T47D (cell line): ENCODE measurements at regions not wholly inside any gene's neighbourhood (a gene's known extent, or its start where the extent isn't known, plus 50 kb on each side); places are given as distances from the start of the nearest gene placed in this dataset.
"Not testable (repeated sequence)": the region's sequence is repeated elsewhere in the genome, so short reads cannot be mapped to it uniquely, and the experiment has no call there.

Experiments
- DNase-seq, 2 experiments: peaks; one replicate each; pipeline versions ENCODE4 v3.0.0 to v3.0.0-alpha.2; 2011 to 2012; ENCODE audit warnings: low read depth in 1 of 2, low spot score in 1 of 2
- JUND ChIP-seq: IDR thresholded peaks from 2 replicates; pipeline ENCODE4 v1.6.1; 2012; ENCODE audit warnings: low read depth
- in situ Hi-C: cut with HindIII; loops from 2 replicates; pipeline ENCODE4 v1.10.0; 2016; ENCODE audit warnings: low sequenced_read_pairs, low pct_unique_long_range_greater_than_20kb

GRCh38 chr5:78726571-78726970, 78.0 kb upstream of the LHFPL2 start:
- in situ Hi-C loops: no loop called here
- TF ChIP-seq JUND: no peak
- DNase-seq: no peak

GRCh38 chr5:78726003-78726402, 77.4 kb upstream of the LHFPL2 start:
- DNase-seq: no peak
- in situ Hi-C loops: no loop called here
- TF ChIP-seq JUND: no peak

GRCh38 chr5:78724061-78724460, 75.5 kb upstream of the LHFPL2 start:
- no peak for DNase-seq
- in situ Hi-C loops: no loop called here
- no peak for TF ChIP-seq JUND

- in situ Hi-C loops: no loop called here
- TF ChIP-seq JUND: no peak
- DNase-seq: peak in 1 of 2 experiments; percentile 15
These were observed 72.4 kb upstream of the LHFPL2 start for GRCh38 chr5:78720997-78721396.

- no peak for DNase-seq
- in situ Hi-C loops: no loop called here
- TF ChIP-seq JUND: no peak
These were observed 71.8 kb upstream of the LHFPL2 start for GRCh38 chr5:78720227-78720985.

- TF ChIP-seq JUND: no peak
- in situ Hi-C loops: no loop called here
- no peak for DNase-seq
These were observed 71.1 kb upstream of the LHFPL2 start for GRCh38 chr5:78719504-78720219.

- no peak for TF ChIP-seq JUND
- in situ Hi-C loops: no loop called here
- DNase-seq: no peak
These were observed 70.3 kb upstream of the LHFPL2 start for GRCh38 chr5:78718824-78719223.

- TF ChIP-seq JUND: no peak
- DNase-seq: no peak
- in situ Hi-C loops: no loop called here
These were observed 69.4 kb upstream of the LHFPL2 start for GRCh38 chr5:78717674-78718584.

GRCh38 chr5:78716206-78716605, 67.6 kb upstream of the LHFPL2 start:
- no peak for TF ChIP-seq JUND

GRCh38 chr5:78715351-78715750, 66.8 kb upstream of the LHFPL2 start:
- DNase-seq, in situ Hi-C loops: not testable (repeated sequence)

More at GRCh38 chr5:78716206-78716605, 67.6 kb upstream of the LHFPL2 start:
- in situ Hi-C loops: no loop called here
- no peak for DNase-seq

GRCh38 chr5:78711670-78712069, 63.1 kb upstream of the LHFPL2 start:
- DNase-seq, in situ Hi-C loops: not testable (repeated sequence)

GRCh38 chr5:78709729-78710430, 61.3 kb upstream of the LHFPL2 start:
- DNase-seq, in situ Hi-C loops: not testable (repeated sequence)
